HG03469 (cell line): ENCODE measurements at regions not wholly inside any gene's neighbourhood (a gene's known extent, or its start where the extent isn't known, plus 50 kb on each side); places are given as distances from the start of the nearest gene placed in this dataset.
"Not testable (repeated sequence)": the region's sequence is repeated elsewhere in the genome, so short reads cannot be mapped to it uniquely, and the experiment has no call there.

ENCODE experiments used
- ATAC-seq: cut with Tn5 transposase; IDR thresholded peaks from one replicate; pipeline ENCODE4 v1.9.1; 2021; ENCODE audit warnings: mild to moderate bottlenecking, moderate library complexity, moderate number of reproducible peaks; ENCODE audit not compliant: unreplicated experiment

DNA sequence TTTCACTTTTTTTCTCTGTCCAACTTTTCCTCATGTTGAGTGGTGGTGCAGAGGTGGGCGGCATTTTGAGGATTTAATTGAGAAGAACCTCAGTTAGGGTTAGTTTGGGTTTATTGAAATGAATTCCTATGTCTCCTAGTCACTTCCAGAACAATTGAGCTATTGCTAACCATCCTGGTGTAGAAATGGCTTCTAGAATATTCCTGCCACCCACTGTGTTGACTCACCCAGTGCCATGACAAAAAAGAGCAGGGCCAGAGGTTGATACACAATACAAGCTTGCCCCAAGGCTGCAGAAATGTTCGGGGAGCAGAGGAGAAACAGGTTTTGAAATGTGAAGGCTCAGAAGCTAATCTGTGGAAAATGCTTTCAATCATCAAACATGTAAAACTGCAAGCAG lies 167.1 kb upstream of the TRIB2 start:
- ATAC-seq = no peak

DNA sequence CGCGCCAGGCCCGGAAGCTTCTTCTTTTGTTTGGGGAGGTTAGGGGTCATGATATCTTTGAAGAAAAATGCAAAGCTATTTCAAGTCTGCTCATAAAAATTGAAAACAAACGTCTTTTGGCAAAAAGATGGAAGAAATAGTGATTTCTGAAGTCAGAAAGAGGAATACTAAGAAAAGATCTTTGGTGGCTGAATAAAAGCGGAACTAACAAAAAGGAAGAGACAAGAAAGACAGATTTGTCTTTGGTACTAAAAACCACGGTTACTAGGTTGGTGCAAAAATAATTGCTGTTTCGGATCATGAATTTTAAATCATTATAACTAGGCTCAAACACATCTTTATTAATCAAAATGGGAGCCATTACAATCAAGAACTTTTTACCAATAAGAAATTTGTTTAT lies 164.6 kb upstream of the TRIB2 start:
- no peak for ATAC-seq

DNA sequence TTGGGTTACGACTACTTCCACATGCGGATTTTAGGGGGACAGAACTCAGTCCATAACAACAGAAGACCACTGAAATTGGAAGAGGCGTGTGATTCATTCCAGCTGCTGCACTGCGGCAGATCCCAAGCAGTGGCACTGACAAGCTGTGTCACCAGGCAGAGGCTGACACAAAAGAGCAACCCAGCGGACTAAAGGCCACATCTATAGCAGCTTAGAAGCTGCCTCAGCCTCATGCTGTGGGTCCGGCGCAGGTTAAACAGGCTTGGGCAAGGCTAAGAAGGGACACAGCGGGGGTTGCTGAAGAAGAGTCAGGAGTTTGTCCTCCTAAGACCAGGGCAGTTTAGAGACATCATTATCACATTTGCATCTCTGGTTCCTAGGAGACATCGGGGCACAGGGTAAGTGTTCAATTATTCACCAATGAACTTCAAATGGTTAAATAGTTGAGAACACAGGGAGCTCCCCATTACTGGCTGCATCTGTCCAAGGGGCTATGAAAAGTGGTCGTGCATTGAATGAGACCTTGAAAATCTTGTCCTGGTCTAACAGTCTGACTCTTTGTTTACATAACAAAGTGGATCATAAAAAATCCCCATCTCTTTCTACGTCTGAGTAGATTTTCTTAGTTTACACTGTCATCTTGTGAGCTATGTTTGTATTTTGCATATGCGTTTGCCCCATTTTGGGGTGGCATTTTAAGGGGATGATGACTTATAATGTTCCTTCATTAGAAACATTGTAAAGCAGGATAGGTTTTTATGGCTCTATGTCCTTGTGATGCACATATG lies 162.3 kb upstream of the TRIB2 start:
- ATAC-seq = no peak

DNA sequence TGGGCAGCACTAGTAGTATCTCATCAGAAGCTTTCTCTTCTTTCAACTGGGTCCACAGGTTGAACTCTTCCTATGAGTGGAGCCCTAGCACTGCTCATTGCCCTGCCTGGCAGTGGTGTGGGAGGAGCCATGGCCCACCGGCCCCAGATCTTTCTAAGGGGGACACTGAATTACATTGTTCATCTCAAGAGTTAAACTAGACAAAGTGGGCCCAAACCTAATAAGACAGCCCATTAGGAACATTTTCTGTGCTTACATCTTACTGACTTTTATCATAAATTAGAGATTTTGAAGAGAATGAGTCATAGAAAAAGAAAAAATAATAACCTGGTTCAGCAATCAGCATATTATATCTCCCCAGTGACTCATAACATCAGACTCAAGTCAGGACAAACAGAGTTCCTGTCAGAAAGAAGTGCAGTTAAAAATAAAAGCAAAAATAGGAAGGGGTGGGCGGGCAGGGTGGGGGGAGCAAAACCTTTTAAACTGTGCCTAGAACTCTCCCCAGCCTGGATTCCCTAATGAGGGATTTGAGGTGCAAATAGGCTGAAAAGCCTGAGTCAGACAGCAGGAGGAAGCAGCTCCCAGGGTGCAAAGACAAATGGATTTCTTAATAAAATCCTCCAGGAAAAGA lies 161.6 kb upstream of the TRIB2 start:
- no peak for ATAC-seq

DNA sequence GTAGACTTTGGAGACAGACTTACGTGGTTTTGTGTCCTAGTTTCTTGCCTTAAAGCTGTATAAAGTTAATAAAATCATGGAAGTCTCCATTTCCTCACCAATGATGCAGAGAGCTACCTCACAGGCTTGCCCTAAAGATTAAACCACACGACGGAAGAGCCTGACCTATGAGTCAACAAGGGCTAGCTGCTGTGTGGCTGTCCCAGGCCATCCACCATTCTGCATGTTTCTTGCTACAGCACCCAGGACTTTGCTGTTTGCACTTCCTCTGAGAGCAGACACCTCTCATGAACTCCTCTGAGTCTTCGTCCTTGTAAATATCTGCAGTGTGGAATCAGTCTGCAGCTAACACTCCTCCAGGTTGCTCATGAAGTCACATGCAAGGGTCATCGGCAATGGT lies 160.0 kb upstream of the TRIB2 start:
- ATAC-seq = no peak

DNA sequence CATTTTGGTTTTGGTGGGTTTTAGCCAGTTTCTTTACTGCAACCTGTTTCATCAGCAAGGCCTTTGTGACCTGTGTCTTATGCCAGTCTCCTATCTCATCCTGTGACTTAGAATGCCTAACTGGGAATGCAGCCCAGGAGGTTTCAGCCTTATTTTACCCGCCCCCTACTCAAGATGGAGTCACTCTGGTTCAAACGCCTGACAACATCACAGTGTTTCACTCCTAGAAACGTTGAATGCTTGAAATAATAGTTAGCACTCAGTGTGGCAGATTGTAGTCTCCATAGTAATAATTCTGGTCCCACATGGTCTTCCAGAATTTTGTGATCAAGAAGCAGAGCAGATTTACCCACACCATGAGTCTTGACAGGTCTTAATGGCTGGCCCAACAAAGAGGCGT lies 159.0 kb upstream of the TRIB2 start:
- no peak for ATAC-seq

DNA sequence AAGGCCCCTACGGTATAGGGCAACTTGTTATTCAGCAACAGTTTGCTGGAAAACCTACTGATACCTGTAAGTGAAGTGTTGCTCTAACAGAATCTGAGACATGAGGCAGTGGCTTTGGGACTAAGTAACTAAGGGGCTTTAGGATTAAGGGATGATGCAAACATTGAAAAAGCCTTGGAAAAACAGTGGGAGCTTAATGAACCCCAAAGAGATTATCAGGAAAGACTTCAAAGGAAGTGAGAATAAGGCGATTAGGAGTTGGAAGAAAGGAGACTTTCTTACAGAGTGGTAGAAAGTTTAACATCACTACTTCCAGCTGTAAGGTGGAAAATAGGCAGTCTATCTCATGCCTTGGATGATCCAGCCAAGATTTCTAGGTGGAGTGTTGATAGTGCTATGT lies 158.2 kb upstream of the TRIB2 start:
- no peak for ATAC-seq

DNA sequence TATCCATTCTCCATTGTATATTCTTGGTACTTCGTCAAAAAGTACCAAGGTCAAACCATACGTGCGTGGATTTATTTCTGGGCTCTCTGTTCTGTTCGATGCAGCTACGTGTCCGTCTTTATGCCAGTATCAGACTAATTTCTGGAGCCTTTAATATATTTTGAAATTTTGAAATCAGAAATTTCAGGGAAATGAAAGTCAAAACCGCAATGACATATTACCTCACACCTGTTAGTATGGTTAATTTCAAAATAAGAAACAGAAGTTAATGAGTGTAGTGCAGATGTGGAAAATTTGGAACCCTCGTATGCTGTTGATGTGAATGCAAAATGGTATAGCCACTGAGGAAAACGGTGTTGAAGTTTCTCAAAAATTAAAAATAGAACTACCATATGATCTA lies 156.1 kb upstream of the TRIB2 start:
- peak; percentile 56 for ATAC-seq

DNA sequence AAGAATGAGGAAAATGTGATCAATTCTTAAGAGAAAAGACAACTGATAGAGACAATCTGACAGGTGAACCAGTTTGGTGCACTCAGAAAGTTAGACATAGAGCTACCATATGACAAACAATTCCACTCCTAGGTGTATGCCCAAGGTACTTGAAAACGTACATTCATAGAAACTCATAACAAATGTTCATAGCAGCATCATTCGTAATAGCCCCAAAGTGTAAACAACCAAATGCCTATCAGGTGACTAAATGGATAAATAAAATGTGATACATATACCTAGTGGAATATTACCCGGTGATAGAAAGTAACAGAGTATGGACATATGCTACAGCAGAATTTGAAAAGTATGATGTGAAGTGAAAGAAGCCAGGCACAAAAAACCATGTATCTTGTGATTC lies 149.3 kb upstream of the TRIB2 start:
- ATAC-seq = no peak

DNA sequence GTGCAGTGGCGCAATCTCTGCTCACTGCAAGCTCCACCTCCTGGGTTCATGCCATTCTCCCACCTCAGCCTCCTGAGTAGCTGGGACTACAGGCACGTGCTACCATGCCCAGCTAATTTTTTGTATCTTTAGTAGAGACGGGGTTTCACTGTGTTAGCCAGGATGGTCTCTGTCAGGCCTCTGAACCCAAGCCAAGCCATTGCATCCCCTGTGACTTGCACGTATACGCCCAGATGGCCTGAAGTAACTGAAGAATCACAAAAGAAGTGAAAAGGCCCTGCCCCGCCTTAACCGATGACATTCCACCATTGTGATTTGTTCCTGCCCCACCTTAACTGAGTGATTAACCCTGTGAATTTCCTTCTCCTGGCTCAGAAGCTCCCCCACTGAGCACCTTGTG lies 147.2 kb upstream of the TRIB2 start:
- not testable (repeated sequence) for ATAC-seq

DNA sequence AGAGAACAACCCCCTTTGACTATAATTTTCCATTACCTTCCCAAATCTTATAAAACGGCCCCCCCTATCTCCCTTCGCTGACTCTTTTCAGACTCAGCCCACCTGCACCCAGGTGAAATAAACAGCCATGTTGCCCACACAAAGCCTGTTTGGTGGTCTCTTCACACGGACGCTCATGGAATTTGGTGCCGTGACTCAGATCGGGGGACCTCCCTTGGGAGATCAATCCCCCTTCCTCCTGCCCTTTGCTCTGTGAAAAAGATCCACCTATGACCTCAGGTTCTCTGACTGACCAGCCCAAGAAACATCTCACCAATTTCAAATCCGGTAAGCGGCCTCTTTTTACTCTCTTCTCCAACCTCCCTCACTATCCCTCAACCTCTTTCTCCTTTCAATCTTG lies 146.8 kb upstream of the TRIB2 start:
- not testable (repeated sequence) for ATAC-seq

DNA sequence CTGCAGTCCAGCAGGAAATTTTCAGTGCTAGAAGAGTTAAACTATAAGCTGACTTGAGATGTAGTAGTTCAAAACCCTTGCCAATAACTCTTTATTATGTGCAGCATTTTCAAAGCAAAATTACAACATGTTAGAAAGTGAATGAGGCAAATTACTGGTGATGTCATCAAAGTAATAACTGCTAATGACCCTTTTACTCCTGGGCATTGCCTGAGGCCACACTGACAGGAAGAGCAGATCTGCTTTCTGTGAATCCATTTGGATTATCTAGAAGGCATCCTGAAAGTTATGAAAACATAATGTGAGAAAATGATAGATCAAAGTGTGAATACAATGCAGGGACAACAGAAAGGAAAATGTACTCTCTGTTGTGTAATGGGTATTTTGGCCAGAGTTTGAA lies 139.6 kb upstream of the TRIB2 start:
- ATAC-seq = no peak

DNA sequence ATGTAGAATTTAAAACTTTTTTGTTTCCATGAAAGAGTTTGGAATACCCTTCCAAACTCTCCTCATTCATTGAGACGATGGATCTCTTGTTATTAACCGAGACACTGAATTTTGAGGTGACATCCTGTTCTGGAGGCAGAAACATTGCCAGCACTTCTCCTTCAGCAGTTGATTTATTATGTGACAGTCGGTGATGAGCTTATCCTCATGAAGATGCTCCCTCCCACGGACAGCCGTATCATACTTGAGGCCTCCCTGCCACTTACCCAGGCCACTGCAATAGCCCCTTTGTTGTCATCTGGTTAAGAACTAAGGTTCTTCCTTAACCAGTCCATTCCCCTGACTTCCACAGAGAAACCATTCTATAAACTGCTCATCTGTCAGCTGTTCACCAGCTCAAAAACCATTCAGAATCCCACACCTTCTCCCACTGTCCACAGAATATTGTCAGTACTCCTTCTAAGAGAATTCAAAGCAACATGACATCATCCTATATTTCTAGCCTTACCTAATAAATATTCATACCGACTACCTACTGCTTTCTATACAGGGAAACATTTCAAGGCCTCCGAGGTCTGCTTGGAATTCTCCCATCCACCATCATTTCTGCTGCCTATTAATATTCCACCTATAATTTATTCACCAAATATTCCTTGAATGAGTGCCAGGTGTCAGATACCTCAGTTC lies 139.0 kb upstream of the TRIB2 start:
- no peak for ATAC-seq

DNA sequence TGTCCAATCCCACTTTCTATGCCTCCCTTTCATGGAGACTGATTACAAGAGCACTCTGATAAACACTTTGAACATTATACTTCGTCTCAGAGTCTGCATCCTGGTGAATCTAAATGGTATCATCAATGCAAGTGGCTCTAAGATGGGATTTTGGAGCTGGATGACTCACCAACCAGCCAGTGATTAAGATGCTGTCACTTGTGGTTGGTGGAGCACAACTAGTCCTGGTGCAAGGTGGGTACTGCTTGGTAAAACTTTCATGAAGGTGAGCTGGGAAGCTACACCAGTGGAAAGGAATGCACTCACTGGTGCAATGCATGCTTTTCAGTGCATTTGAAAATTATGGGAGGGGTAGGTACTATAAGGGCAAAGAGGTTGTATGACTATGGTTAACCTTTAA lies 137.7 kb upstream of the TRIB2 start:
- ATAC-seq = no peak

DNA sequence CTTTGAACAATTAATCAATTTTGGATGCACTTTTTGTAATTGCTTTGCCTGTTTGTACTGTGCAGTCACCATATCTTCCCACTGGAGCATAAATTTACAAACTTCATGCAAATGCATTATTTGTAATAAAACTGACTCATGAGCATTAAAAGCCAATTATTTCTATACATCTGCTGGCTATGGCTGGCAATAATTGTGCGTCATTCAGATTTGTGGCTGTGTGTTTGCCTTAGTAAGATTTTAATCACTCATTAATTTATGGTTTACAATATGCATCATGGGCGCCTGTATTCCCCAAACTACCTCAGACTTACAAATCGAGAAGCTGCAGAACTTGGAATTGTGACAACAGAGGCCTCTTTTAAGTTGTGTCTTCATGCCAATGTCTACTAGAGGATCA lies 132.4 kb upstream of the TRIB2 start:
- no peak for ATAC-seq

DNA sequence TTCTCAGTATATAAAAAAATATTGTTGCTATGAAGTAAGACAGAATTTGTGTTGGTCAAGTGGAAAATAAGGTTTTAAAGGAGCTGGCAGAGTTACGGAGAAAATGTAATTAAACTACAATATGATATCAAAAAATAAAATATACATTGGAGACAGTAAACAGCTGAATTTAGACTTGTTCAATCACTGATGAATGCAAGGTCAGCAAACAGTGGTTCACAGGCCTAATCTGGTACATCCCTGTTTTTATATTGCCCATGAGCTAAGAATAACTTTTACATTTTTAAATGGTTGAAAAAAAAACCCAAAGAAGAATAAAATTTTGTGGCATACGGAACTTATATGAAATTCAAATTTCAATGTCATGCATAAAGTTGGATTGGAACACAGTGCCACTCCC lies 131.0 kb upstream of the TRIB2 start:
- ATAC-seq = no peak

DNA sequence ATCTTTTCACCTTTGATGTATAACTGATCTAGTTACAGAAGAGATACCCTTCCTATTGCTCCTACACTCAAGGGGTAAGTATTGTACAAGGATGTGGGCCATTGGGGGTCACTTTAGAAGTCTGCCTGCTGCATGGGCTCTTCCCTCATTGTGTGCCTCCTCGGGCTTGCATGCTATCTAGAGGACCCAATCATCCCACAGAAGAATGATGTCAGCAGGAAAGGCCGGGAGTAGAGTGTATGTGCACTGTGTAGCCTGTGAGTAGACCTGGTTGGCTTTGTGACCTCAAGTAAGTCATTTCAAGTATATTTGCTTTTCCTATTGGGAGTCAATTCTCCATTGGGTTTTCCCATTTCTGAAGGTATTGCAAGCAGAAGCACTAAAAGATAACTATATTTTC lies 129.5 kb upstream of the TRIB2 start:
- no peak for ATAC-seq

DNA sequence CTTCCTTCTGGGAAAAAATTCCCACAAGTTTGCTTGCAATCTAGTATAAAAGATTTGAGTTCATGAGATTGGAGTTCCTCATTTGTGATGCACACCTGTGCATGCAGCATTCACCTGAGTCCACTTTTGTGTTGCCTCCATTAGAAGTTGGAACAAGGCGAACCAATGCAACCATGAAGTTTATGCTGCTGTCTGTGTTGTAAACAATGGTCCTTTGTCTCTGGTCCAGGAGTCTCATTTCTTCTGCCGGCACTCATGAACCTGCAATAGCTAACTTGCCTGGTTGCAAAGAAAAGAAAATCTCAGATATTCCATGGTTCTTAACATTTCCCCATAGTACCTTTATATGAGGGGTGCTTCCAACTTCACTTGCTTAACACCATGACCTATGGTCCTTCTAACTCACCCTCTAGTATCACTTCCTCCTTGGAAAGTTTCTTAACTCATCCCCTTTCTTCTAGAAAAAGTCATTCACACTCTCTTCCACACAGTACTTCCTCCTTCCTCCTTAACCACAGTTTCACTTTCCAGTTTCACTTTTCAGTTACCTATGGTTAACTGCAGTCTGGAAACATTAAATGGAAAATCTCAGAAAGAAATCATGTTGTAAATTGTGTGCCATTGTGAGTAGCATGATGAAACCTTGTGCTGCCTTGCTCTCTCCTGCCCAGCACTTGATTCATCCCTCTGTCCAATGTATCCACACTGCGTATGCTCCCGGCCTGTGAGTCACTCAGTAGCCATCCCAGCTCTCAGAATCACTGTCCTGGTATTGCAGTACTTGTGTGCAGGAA lies 128.8 kb upstream of the TRIB2 start:
- ATAC-seq = peak; percentile 77

DNA sequence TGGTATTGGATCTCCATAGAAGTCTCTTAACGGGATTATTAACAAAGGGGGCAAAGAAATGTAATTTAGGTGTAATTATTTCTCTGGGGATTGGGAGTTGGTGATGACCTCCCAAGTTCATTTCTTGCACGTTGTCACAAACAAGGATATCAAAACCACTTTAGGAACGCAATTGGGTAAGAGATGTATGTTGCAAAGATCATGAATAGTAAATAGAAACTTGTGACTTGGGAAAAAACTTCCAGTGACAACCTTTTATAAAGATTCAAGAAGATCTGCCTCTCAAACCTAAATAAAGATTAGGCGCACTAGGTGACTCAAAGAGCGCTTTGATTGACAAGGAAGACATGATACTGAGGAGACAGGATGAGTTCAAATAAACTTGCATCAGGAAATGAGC lies 127.8 kb upstream of the TRIB2 start:
- no peak for ATAC-seq

DNA sequence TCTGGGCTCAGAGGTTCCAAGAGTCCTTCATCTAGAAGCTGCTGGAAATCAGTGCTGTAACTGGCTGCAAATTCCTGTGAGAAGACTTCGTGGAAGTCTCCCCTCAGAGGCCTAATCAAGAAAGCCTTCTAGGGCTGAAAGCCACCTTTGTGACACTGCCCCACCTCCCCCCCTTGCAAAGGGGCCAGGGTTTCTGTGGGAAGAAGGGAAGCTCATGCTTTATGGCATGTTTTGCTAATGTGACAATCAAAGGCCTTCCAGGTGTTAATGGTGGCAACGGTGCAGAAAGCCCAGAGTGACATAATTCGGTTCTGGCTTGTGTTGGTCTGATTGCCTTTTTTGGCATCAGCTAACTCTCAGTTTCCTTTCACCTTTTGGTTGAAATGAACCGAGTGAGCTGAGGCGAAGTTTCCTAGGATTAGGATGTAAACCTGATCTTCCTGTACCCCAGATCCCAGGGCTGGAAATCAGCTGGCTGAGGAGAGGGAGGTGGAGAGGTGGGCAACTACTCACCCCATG lies 126.9 kb upstream of the TRIB2 start:
- no peak for ATAC-seq

DNA sequence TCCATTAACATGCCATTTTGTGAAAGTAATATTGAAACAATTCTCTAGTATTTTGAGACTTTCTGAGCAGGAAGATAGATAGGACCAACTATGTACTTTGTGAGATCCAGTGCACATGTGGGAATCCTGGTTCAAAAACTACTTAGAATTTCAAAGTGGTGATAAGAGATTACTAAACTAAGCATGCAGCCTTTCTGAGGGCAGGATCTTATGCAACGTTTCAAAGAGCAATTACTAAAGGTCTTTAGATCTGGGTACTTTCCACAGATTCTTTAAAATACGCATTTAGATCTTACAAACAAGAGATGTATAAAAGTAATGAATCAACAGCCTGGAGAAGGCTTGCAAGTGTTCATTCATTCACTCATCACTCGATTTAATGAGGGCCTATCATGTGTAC lies 124.4 kb upstream of the TRIB2 start:
- ATAC-seq = no peak
